ENCODE measurements at regions not wholly inside any gene's neighbourhood (a gene's known extent, or its start where the extent isn't known, plus 50 kb on each side); places are given as distances from the start of the nearest gene placed in this dataset.

DNA sequence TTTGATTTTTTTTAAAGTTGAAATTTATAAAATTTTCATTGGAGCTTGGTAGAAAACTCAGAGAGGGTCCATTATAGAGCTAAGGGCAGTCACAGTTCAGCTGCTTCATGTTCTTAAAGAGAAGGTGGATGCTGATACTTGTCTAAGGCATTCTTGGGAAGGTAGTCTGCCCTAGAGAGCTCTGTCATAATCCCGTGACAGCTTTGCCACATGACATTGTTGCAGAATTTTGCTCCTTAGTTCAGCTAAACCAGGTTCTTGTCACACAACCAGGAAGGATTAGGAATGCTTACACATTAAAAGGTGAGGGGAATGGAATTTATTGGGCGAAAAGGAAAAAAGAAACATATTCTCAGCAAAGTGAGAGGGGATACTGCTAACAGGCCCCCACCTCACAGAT lies 130.9 kb downstream of the GMNC start:
- Histone ChIP-seq H3K27me3 (no peaks in the 10 kb centered on the region), H3K4me3 (no peak overlapping the region), H3K36me3 (ENCODE audit: low read depth, missing control alignments) (no peaks in the 10 kb centered on the region), H3K27ac (no peak overlapping the region), H3K4me1 (no peaks in the 10 kb centered on the region), H3K9me3 (no peaks in the 10 kb centered on the region)
- TF ChIP-seq, protein P1, sequence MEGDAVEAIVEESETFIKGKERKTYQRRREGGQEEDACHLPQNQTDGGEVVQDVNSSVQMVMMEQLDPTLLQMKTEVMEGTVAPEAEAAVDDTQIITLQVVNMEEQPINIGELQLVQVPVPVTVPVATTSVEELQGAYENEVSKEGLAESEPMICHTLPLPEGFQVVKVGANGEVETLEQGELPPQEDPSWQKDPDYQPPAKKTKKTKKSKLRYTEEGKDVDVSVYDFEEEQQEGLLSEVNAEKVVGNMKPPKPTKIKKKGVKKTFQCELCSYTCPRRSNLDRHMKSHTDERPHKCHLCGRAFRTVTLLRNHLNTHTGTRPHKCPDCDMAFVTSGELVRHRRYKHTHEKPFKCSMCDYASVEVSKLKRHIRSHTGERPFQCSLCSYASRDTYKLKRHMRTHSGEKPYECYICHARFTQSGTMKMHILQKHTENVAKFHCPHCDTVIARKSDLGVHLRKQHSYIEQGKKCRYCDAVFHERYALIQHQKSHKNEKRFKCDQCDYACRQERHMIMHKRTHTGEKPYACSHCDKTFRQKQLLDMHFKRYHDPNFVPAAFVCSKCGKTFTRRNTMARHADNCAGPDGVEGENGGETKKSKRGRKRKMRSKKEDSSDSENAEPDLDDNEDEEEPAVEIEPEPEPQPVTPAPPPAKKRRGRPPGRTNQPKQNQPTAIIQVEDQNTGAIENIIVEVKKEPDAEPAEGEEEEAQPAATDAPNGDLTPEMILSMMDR (IDR thresholded peaks at IDR 0.05) = no peak
- no peak for TF ChIP-seq POLR2A (IDR thresholded peaks at IDR 0.05)
- intact Hi-C loops (cut with DNase I; ENCODE audit: low total_unique reads) = no loop called here
- no peak for DNase-seq
- 84 to 92% methylated on average over 2 of the region's 2 CpGs for WGBS, 2 donors

DNA sequence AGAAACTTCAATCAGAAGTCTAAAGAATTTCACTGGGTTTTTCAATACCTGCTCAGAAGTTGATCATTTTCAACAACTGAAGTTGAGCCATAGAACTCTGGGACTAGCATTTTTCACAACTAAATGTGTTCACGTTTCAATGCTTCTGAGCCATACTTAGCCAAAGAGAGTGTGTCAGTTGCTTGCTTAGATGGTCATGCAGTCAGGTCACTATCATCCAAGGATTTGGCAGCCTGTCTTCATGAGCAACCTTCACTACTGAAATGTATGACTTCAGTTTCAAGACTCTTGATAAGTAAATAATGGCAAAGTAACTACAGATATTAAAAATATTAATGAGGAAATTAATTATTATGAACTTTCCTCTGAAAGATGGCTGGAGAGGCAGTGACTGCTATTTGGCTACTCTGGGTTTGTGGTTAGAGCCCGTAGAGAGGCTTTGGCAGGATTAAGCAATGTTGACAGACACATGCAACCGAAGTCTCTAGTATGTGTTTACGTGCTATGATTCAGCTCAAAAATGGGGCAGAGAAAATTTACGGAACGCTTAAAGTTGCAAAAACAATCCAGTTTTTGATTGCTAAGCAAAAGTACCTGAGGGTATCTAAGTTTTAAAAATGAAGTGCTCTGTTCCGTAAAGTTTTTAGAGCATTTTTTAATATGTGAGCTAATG lies 133.8 kb downstream of the GMNC start:
- H3K9me3 ChIP-seq = no peaks in the 10 kb centered on the region
- no peak for DNase-seq
- intact Hi-C loops (cut with DNase I; ENCODE audit: low total_unique reads) = no loop called here
- H3K4me3 ChIP-seq = no peak overlapping the region
- WGBS, 2 donors = 84 to 87% methylated on average over 7 of the region's 7 CpGs
- TF ChIP-seq, protein P1 (IDR thresholded peaks at IDR 0.05) = no peak
- TF ChIP-seq POLR2A (IDR thresholded peaks at IDR 0.05) = no peak
- H3K27me3 ChIP-seq = no peaks in the 10 kb centered on the region
- H3K4me1 ChIP-seq = no peaks in the 10 kb centered on the region
- no peaks in the 10 kb centered on the region for H3K36me3 ChIP-seq (ENCODE audit: low read depth, missing control alignments)
- H3K27ac ChIP-seq = no peak overlapping the region

DNA sequence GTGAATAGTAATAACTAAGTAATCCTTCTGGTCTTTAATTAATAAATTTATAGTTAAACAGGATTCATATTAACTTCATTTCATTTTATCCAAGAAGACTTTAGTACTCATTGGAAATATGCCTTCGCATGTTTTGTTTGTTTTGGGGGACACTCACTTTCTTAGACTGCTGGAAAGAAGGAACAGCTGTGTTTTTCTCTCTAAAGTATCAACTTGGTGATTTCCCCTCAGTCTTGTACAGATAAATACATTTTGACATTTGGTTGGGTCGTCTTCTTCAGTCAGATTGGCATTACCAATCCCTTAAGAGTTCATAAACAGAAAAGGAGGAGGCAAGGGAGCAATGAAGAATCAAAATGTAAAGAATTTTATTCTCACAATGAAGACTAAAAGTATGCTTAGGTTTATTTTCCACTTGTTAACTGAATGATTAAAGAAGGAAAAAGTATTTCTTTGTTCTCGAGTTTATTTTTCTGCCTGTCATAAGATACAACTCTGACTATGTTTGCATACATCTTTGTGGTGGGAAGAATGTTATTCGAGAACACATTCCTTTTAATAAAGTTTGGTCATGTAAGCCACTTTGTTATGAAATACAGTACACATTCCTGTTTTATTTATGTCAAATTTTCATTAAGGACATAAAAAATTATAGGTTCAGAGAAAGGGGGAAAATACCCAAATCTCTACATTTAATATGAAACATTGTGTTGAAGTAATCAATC lies 140.2 kb downstream of the GMNC start:
- TF ChIP-seq POLR2A (IDR thresholded peaks at IDR 0.05) = no peak
- TF ChIP-seq, protein P1 (IDR thresholded peaks at IDR 0.05) = no peak
- 77 to 79% methylated on average over 4 of the region's 4 CpGs for WGBS, 2 donors
- intact Hi-C loops (cut with DNase I; ENCODE audit: low total_unique reads) = no loop called here

DNA sequence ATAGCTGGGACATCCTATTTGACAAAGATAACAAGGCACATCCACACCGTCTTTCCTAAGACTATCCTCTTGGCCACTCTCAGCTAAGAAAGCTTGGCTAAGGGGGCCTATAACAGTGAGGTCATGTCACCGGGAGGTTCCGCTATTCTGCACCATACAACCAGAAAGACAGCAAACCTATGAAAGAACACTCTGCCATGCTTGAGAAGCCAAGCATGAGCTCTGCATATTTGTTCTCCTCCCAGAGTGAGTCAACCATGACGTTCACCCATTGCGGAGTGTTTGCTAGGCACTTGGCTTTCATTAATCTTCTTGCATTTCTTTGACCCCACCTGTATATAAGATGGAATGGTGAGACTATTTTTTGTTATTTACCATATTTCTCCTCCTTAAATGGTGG lies 141.2 kb downstream of the GMNC start:
- Histone ChIP-seq H3K36me3 (ENCODE audit: low read depth, missing control alignments) (no peaks in the 10 kb centered on the region), H3K27me3 (no peaks in the 10 kb centered on the region), H3K9me3 (no peaks in the 10 kb centered on the region), H3K4me1 (no peaks in the 10 kb centered on the region), H3K4me3 (no peak overlapping the region), H3K27ac (no peak overlapping the region)
- DNase-seq = no peak
- intact Hi-C loops (cut with DNase I; ENCODE audit: low total_unique reads) = no loop called here
- WGBS, 2 donors = 88 to 91% methylated on average over 5 of the region's 5 CpGs
- TF ChIP-seq, protein P1 (IDR thresholded peaks at IDR 0.05) = no peak
- TF ChIP-seq POLR2A (IDR thresholded peaks at IDR 0.05) = no peak

More for the DNA sequence above, 140.2 kb downstream of the GMNC start:
- H3K36me3 ChIP-seq (ENCODE audit: low read depth, missing control alignments) = no peaks in the 10 kb centered on the region
- H3K4me3 ChIP-seq = no peak overlapping the region
- H3K4me1 ChIP-seq = no peaks in the 10 kb centered on the region
- H3K9me3 ChIP-seq = no peaks in the 10 kb centered on the region
- H3K27ac ChIP-seq = no peak overlapping the region
- H3K27me3 ChIP-seq = no peaks in the 10 kb centered on the region
- no peak for DNase-seq
